GM21619 (cell line): ENCODE measurements at regions not wholly inside any gene's neighbourhood (a gene's known extent, or its start where the extent isn't known, plus 50 kb on each side); places are given as distances from the start of the nearest gene placed in this dataset.
"Not testable (repeated sequence)": the region's sequence is repeated elsewhere in the genome, so short reads cannot be mapped to it uniquely, and the experiment has no call there.

ENCODE experiments used
- ATAC-seq: cut with Tn5 transposase; IDR thresholded peaks from one replicate; pipeline ENCODE4 v1.9.1; 2021; ENCODE audit not compliant: unreplicated experiment

DNA sequence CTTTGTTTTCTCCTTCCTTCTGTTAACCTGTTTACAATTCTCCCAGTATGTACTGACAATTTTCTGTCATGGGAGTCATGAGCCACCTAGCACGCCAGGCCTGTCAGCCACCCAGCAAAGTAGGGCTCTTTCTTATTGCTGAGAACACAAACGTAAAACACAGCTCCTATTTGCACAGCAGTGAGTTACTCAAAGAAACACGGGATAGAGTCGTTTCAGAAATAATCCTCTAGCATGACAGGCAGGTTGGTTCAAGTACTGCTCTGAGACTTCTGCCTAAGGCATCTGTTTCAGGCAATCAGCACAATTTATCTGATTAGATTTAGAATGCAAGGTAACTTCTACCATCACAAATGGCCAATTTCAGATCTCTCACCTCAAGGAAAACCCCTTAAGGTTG is 88.8 kb downstream of the CD24 start:
- ATAC-seq = no peak

GRCh38 chr6:106884576-106884975 is 90.0 kb downstream of the CD24 start:
- ATAC-seq = no peak

GRCh38 chr6:106883808-106884262 is 90.7 kb downstream of the CD24 start:
- ATAC-seq = no peak

- no peak for ATAC-seq
Observed at GRCh38 chr6:106882601-106883518, 91.7 kb downstream of the CD24 start.

DNA sequence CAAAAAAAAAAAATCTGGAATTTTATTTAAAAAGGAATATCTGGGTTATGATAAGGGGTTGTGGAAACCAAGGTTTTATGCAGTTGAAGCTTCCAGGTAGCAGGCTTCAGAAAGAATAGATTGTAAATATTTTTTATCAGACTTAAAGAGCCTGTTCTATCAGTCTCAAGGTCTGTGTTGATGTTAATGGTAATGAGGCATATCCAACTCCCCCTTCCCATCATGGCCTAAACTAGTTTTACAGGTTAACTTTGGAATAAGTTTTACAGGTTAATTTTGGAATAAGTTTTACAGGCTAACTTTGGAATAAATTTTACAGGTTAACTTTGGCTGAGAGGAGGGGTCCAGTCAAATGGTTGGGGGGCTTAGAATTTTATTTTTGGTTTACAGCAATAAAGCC is 92.4 kb downstream of the CD24 start:
- no peak for ATAC-seq

DNA sequence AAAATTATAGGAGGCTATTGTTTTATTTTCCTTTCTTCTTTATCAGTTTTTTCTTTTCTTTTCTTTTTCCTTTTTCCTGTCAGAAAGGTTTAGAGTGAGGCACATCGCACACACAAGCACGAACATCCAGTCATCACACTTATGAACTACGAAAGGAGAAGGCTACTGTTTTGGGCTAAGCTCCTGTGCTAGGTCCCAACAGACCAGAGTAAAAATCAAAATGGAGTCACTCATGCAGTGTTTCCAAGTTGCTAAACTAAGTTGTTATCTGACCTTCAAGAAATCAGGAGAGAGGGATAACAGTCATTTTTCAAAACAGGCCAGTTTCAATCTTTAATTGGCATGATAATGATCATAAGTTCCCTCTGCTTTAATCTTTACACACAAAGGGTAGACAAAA is 93.6 kb downstream of the CD24 start:
- ATAC-seq = no peak

DNA sequence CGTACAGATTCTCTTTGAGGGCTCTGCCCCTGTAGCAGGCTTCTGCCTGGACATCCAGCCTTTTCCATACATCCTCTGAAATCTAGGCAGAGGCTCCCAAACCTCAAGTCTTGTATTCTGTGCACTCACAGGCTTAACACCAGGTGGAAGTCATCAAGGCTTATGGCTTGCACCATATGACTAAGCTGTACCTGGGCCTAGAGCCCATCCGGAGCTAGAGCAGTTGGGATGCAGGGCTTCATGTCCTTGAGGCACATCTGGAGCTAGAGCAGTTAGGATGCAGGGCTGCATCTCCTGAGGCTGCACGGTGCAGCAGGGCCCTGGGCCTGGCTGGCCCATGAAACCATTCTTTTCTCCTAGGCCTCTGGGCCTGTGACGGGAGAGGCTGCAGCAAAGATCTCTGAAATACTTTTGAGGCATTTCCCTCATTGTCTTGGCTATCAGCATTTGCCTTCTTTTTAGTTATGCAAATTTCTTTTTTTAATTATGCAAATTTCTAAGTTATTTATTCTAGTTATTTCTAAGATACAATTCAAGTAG is 98.7 kb downstream of the CD24 start:
- no peak for ATAC-seq

GRCh38 chr6:106874481-106874880 is 100.0 kb downstream of the CD24 start:
- no peak for ATAC-seq

GRCh38 chr6:106872049-106872448 is 102.5 kb downstream of the CD24 start:
- no peak for ATAC-seq

- no peak for ATAC-seq
Observed at GRCh38 chr6:106870824-106871717, 103.5 kb downstream of the CD24 start.

DNA sequence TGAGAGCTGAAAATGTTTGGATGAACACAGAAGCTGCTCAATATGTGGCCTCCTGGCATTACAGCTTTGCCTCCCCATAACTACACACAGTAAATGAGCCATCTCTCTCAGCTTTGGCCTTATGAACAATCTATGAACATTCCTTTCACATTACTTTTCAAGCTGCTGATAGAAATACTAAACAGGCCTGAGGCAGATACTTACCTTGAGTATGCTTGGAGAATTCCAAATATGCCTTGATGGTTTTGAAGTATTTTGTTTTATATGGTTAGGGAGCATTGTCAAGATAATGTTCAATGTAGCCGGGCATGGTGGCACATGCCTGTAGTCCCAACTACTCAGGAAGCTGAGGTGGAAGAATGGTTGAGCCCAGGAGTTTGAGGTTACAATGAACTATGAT is 104.5 kb downstream of the CD24 start:
- no peak for ATAC-seq

DNA sequence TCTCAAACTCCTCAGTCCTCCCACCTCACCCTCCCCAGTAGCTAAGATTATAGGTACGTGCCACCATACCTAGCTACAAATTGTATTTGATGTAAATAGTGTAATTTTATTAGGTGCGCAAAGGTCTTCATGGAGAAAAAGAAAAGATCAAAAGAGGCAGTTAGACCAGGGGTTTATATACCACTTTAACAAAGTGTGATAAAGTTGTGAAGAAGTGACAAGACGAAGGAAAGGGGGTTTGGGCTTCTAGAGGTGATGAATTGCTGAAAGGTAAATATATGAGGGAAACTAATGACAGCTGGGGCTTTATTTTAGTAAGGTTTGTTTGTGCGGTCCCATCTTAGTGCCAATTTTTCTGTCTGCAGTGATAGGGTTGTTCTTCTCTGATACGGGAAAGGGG is 105.3 kb downstream of the CD24 start:
- ATAC-seq = no peak

DNA sequence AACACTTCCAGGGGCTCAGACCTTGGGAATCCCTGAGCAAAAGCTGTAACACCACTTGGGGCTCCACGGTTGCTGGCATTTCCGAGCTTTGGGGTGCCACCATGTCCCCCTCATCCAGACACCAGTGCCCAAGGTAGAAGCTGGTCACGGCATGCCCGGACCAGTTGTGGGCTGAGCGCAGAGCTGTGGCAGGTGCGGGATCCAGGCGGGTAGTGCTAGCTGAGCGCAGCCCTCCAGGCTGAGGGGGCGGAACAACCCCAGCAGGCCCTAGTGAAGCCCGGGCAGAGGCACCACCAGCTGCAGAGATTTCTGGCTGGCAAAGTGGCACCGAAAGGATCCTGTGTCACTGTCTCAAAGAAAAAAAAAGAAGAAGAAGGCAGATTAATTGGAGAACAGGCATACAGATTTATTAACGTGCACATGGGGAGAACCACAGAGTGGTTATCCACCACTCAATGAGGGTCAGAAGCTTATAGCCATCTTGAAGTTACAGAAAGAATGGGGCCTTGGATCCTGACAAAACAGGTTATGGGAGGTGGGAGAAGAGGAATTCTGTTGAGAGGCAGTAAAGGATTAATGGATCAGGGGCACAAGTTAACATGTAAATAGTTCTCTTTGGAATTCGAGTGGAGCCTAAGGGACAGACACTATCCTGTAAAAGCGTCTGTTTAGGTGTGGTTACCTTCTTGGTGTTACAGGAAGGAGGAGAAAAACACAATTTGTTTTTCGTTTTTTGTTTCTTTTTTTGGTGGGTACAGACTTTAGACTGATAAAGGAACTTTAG is 107.5 kb downstream of the CD24 start:
- ATAC-seq = no peak

DNA sequence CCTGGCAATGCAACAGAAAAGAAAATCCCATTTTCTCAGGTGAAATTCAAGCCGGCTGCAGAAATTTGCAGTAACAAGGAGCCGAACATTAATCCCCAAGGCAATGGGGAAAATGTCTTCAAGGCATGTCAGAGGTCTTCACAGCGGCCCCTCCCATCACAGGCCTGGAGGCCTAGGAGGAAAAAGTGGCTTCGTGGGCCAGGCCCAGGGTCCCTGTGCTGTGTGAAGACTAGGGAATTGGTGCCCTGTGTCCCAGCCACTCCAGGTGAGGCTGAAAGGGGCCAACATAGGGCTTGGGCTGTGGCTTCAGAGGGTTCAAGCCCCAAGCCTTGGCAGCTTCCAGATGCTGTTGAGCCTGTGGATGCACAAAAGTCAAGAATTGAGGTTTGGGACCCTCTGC is 111.7 kb downstream of the CD24 start:
- ATAC-seq = no peak

DNA sequence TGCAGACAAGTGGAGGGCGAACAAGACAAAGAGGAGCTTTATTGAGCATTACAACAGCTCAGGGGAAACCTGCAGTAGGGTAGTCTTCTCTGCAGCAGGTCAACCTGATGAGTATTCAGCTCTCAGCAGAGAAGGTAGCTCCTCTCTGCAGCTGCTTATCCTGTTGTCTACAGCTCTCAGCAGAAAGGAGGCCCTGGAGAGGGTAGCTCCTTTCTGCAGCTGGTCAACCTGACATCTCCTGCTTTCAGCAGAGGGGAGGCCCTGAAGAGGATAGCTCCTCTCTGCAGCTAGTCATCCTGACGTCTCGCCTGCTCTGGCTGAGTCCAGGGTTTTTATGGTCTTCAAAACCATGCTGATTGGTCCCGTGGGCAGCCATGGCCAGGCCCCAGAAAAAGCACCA is 113.6 kb downstream of the CD24 start:
- ATAC-seq = no peak

- no peak for ATAC-seq
Observed at GRCh38 chr6:106858653-106859092, 115.9 kb downstream of the CD24 start.

DNA sequence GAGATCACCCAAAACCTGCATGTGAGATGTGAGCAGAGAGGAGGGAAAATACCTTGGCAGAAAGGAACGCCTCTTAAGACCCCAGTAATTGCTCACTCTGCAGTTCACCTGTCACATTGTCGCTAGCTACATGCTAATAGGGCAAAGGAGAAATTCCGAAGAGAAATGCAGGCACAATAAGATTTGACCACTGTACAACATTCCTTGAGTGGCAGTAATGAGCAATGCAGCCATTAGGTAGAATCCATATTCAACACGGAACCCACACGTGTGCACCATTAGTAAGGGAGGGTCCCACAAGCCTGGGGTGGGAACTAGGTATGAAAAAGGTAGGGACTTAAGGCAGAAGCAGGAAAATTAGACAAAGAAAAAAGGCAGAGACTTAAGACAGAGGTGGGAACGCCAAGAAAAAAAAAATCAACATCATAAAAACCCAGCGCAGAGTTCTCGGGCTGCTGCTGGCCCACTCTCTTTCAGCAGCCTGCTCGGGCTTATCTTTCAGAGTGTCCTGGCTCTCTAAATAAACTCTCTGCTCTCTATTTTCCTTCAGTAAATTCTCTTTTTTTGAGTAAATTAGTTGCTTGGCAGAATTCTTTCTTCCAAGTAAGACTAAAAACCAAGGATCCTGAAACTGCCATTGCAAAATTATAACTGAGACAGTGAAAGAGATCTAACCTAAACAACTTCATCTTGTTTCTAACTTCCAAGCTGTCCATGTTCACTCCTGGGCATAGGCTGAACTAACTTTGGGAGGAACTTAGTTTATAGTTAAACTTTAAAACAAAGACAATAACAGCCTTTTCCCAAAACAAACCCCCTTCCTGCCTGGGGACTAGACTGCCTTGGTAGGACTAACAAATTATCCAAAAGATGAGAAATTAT is 116.5 kb downstream of the CD24 start:
- ATAC-seq = no peak

GRCh38 chr6:106857310-106857709 is 117.2 kb downstream of the CD24 start:
- not testable (repeated sequence) for ATAC-seq

- ATAC-seq = no peak
Observed at GRCh38 chr6:106856227-106856874, 118.2 kb downstream of the CD24 start.
